HG02885 (cell line): ENCODE measurements at regions not wholly inside any gene's neighbourhood (a gene's known extent, or its start where the extent isn't known, plus 50 kb on each side); places are given as distances from the start of the nearest gene placed in this dataset.
"Not testable (repeated sequence)": the region's sequence is repeated elsewhere in the genome, so short reads cannot be mapped to it uniquely, and the experiment has no call there.

ENCODE experiments used
- ATAC-seq: cut with Tn5 transposase; IDR thresholded peaks from one replicate; pipeline ENCODE4 v1.9.1; 2021; ENCODE audit warnings: mild to moderate bottlenecking; ENCODE audit not compliant: unreplicated experiment, poor library complexity

DNA sequence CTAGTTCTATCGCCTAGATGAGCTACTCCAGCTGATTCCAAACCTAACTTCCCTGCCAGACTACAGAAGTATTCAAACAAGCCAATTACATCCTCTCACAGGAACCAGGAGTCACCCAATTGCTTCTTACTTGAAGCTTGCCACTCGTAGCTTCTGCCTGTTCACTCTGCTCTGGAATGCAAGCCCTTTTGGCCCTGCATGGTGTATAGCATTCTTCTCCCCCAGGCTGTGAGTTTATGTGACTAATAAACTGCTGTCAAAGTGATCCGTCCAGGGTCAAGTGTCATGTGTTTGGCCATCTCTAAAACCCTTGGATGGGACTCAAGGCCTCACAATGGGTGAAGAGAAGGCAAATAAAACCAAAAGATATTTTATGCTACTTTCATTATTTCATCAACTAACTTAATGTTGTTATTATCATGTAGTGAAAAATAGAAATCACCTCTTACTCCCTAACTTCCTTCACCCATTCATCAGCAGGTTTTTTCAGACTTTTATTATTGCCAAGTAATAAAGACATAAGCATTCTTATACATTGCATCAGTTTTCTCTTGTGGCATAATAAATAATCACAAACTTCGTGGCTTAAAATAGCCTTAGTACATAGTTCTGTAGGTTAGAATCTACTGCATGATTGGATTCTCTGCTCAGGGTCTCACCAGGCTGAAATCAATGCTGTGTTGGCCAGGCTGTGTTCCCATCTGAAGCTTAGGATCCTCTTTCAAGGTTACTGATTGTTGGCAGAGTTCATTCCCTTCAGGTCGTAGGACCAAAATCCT, 1981.7 kb upstream of the FLRT2 start:
- ATAC-seq = no peak

DNA sequence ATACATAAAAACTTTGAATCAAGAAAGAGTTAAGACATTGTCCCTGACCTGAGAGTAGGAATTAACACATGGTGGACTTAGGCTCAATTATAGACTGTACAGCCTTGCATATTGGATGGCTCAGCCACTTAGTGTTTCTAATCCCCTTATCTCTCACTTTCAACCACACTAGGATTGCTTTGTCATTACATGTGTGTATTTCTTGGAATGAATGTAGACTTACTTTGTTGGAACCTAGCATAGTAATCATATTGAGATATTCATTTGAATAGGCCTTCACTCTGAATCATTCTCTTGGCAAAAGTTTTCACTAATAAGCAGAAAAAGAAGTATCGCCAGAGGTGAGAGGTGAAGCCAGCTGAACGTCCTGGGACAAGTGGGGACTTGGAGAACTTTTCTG, 1973.9 kb upstream of the FLRT2 start:
- no peak for ATAC-seq

DNA sequence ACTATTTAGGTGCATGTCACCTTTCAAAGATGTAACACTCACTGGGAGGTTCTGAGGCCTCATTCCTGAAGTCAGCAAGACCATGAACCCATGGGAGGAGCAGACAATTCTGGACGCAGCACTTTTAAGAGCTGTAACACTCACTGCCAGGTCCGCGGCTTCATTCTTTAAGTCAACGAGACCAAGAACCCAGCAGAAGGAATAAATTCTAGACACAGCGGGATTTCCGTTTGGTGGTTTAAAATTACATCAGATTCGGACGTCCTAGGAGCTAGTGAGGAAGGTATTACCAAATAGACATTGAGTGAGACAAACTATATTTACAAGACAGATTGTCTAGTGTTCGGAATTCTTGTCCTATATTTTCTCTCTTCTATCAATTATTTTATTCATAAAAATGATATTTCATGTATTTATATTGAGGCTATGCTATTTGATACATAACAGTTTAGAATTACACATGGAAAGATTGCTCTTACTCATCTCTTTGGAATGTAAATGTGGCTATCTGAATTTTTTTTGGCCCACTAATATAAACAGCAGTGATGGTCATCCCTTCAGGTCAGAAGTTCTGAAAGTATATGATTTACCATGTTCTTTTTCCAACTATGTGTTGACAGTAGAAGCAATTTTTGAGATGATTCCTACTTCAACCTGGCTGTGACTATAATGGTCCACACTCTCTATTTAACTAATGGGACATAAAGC, 1973.0 kb upstream of the FLRT2 start:
- ATAC-seq = no peak

DNA sequence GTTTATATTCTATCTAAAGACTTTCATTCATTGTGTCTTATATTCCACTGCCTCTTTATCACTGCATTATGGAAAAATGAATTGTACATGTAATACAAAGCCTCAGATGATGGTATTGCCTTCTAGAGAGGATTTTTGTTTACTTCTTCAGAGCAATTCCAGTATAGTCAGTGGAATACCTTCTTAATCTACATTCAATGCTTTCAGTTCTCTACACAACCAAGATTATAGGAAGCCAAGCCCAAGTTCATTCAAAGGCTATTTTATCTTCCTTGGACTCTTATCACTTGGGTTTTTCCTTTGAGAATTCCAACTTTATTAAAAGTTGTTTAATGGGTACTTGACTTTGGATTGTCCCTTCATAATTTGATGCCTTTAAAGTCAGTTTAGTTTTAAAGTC, 1971.0 kb upstream of the FLRT2 start:
- ATAC-seq = no peak

DNA sequence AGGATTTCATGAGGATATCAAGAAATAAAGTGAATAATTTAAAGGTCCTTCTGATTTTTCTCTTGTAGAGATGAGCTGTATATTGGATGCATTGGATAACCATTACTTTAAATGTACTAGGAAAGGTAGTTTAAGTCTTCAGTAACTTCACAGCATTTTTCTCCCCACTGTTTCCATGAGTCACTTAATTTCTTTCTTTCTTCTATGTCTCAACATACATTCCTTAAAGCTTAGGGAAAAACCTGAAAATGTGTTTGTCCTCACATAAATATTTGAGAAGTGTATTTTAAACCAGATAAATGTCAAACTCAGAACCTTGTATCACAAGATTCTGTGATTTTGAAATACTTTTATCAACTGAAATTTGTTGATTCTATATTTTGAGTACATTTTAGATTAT, 1970.2 kb upstream of the FLRT2 start:
- no peak for ATAC-seq

DNA sequence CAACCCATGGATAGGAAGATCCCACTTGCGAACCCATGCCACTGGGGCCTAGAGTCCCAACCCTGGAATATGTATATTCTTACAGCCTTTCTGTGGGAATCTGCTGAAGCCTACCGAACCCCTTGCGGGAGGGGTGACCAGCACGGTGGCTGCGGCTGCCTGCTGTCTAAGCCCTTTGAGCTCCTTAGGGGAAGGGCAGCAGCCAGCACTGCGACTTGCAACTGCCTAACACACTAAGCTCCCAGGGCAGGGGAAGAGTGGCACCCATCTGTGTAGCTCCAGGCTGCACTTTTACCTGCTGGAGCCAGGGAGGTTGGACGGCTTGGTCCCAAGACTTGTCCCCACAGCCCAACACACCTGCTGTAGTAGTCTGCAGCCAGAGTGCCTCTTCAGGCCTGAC, 1968.7 kb upstream of the FLRT2 start:
- ATAC-seq = no peak

DNA sequence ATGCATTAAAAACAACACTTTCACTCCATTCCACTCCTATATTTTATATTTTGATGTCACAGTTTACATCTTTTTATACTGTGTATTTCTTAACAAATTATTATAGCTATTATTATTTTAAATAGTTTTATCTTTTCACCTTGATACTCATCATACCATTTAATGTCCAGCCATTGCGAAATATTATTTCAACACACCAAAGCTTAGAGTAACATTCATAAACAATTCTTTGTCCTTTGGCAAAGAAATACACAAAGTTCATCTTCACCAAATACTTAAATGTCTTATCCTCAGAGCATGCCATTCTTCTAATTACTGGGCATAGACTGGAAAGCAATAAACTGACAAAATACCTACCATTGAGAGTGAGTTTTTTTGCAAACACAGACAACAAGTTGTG, 1963.4 kb upstream of the FLRT2 start:
- no peak for ATAC-seq

DNA sequence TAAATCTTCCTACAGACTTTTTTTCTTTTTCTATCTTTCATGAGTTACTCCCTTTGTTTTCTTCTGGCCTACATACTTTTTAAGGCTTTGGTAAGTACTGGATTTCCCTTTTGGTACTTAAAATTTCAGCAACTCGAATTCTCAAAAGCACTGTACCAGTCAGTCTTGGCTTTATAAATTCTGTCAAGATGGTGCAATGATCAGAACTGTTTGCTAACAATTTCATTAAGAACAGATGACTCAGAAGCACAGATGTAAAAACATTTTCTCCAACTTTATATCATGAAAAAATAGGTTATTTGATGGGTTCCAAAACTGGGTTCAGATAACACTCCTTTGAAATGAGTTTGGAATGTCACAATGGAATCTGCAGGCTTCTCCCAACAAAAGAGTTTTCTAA, 1961.8 kb upstream of the FLRT2 start:
- ATAC-seq = no peak

DNA sequence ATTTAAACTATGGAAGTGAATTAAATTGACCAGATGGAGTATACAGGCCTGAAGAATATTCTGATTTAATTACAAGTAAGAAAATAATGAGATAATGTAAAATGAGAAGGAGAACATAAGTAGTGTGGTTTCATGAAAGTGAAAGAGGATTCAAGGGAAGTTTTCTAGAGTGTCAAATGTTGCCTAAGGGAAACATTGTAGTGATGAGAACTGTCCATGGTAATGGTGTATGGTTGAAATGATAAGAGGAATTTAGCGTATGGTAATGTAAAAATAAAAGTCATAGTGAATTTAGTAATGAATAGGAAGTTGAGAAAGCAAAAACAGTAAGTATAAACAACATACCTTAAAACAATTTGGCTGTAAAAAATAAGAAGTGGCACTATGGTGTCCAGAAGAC, 1954.6 kb upstream of the FLRT2 start:
- no peak for ATAC-seq

DNA sequence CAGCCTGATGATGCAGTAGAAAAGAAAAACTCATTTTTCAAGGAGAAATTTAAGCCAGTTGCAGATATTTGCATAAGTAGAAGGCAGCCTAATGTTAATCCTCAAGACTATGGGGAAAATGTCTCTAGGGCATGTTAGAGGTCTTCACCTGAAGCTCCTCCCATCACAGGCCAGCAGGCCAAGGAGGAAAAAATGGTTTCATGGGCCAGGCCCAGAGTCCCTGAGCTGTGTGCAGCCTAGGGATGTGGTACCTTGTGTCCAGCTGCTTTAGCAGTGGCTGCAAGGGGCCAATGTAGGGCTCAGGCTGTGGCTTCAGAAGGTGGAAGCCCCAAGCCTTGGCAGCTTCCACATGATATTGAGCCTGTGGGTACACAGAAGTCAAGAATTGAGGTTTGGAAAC, 1946.7 kb upstream of the FLRT2 start:
- ATAC-seq = no peak

DNA sequence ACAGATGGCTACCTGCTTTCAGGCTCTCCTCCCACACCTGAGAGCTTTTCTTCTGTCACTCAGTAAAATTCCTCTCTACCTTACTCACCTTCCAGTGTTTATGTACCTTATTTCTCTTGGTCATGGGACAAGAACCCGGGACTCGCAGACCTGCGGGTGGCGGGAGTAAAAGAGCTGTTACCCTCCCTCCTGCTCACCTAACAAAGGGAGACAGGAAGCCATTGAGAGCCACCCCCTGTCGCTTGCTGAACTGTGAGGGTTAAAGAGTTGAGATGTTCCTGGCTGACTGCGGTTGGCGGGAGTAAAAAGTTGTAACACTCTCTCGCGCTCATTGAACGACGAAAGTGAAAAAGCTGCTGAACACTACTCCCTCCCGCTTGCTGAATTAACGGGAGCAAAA, 1935.1 kb upstream of the FLRT2 start:
- ATAC-seq = no peak

DNA sequence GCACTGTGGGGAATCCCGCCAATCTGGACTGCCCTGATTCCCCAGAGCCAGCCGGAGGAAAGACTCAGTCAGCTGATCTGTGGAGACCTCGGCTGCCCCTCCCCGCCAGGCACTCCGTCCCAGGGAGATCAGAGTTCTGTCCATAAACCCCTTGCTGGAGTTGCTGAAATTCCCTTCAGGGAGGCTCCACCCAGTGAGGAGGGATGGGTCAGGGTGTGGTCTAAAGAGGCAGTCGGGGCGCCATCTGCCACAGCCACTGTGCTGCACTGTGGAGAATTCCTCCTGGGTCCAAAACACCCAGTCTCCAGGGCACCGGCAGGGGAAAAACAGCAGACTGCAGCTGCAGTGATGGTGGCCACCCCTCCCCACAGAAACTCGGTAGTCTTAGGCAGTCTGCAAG, 1922.3 kb upstream of the FLRT2 start:
- no peak for ATAC-seq

DNA sequence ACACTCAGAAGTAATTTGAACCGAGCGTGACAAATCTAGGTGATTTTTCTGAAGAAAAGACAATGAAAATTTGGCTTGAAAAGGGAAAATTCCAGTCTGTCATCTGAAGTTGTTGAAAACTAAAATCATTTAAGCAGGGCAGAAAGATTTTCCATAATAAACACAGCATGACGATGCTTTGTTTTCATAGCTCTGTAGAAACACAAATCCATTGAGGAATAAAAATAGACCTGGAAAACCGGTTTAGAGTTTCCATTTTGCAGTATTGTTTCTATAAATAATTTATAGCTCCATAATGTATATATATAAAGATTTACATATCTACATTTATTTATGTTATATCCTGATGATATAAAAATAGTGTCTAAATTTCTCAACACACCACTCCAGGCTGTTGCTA, 1918.5 kb upstream of the FLRT2 start:
- ATAC-seq = no peak

DNA sequence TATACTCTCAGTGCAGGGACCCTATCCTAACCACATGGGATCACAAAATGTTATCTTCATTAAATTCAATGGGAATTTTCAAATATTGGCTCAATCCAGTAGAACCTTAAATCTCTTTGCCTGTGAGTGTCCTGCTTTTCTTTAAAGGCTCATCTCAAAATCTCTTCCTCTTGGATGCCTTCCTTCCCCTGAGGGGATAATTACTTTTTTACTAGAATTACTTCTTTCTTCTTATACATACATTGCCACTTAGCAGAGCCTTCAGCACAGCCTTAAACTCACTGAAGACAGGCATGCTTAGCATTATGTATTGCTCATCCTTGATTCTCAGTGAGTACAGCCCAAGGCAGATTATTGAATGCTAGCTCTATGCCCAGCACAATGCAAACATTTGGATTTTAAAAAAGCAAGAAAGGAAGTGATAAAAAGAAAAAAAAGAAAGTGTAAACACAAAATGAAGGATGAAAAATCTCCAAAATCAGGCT, 1918.0 kb upstream of the FLRT2 start:
- no peak for ATAC-seq

DNA sequence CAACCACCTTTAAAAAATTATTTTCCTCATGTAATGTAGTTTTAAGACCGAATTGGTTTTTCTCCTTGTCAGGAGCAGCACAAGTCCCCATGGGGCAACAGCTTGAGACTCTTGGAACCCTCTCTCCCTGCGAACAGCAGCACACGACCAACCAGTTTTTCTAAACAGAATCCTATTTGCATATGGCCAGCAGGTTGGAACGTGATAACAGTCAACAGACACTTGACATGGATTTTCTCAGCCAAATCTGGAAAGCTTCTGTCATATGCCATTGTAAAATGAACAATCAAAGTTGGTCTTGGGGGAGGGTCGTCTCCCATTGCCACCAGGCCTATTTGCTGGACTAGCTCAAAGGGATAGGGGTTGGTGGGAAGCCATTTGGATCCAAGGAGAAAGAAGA, 1915.0 kb upstream of the FLRT2 start:
- ATAC-seq = no peak

DNA sequence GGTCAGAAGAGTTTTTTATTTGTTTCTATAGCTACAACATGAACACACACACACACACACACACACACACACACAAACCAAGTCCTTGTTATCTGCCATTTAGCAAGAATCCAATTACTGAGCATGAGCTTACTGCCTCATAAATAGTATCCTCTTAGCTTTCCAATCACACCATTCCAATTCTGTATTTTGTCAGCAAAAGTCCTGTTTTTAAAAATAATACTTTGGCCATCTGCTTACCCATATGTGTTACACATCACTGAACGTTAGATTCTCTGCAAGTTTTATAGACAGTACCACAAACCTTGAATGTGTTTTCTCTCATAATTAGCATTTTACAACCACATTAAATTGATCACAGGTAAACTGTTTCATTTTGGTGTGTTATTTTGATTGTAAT, 1905.4 kb upstream of the FLRT2 start:
- no peak for ATAC-seq

DNA sequence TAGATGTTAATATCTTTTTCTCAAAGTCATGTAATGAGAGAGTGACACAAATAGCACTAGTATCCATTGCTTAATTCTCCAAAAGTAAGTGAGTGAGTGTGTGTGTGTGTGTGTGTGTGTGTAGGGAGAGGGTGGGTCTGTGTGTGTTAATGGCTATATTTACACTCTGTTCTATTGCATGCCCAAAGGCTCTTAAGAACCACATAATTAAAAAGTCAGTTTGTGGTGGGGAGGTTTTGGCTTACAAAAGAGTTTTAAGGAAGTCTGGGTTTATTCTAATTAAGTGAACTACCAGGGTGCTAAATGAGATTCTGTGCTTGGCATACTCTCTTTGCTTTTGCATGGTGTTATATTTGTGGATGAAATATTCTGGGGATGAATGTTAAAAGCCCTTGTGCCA, 1897.6 kb upstream of the FLRT2 start:
- no peak for ATAC-seq

DNA sequence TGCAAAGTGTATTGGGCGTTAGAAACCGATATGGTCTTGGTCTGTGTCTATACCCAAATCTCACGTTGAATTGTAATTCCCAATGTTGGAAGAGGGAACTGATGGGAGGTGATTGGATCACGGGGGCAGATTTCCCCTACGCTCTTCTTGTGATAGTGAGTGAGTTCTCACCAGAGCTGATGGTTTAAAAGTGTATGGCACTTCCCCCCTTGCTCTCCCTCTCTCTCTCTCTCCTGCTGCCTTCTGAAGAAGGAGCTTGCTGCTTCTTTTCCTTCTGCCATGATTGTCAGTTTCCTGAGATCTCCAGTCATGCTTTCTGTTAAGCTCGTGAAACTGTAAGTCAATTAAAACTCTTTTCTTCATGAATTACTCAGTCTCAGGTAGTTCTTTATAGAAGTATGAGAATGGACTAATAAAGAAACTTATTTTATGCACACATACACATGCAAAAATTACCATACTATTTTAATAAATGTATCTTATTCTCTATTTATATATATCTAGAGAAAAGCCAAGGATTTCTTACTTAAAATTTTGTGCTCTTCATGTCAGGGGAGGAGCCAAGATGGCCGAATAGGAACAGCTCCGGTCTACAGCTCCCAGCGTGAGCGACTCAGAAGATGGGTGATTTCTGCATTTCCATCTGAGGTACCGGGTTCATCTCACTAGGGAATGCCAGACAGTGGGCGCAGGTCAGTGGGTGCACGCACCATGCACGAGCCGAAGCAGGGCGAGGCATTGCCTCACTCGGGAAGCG, 1891.0 kb upstream of the FLRT2 start:
- ATAC-seq = no peak

DNA sequence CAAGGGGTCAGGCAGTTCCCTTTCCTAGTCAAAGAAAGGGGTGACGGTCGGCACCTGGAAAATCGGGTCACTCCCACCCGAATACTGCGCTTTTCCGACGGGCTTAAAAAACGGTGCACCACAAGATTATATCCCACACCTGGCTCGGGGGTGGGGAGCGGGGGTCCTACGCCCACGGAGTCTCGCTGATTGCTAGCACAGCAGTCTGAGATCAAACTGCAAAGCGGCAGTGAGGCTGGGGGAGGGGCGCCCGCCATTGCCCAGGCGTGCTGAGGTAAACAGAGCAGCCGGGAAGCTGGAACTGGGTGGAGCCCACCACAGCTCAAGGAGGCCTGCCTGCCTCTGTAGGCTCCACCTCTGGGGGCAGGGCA, 1890.5 kb upstream of the FLRT2 start:
- ATAC-seq = not testable (repeated sequence)

DNA sequence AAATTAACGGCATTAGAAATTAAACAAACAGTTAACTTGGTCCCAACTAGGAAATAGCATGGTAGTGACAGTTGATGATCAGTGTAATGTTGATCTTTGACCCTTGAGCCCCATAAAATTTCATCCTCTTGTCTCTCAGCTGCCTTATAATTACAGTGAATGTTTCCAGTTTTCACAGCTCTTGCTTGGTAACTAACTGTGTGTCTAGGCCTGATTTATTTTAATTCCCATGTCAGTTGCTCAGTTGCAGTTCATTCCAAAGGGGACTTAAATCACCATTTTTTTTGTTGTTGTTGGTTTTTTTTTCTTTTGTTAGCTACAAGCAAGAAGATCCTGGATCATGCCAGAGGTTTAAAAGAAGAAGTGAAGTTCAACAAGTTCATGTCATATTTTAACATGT, 1883.7 kb upstream of the FLRT2 start:
- ATAC-seq = no peak

DNA sequence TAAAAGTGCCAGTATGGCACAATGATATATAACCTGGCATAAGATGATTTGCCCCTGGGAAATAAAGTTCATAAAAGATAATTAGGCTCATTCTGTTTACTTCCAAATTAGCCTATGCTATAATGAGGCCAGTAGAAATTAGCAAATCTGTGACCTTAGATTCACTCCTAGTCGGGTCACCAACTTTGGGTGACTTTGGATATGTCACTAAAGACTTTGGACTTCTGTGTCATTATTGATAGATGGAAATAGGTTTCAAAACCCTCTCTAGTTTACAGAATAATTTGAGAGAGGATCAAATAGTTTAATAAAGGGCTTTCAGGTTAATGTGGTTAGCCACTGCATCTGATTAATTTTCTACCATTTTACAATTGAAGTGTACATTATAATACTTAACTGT, 1869.3 kb upstream of the FLRT2 start:
- no peak for ATAC-seq
